GM23338 (cell line): ENCODE measurements at regions not wholly inside any gene's neighbourhood (a gene's known extent, or its start where the extent isn't known, plus 50 kb on each side); places are given as distances from the start of the nearest gene placed in this dataset.

Source experiments
- ATAC-seq: fragments of 200-7000 bp; cut with Tn5 transposase; 3 replicates; pipeline ENCODE4 v1.9.1; 2020
- DNase-seq: peaks from one replicate; pipeline ENCODE4 v3.0.0-alpha.2; 2015; ENCODE audit warnings: low spot score
- H2AFZ ChIP-seq: fragments of 200-600 bp; sonication (generic); 2 replicates; pipeline ENCODE4 v1.8.0; 2016; ENCODE audit warnings: antibody characterized with exemption, mild to moderate bottlenecking, moderate library complexity
- H3F3A ChIP-seq: fragments of 200-600 bp; sonication (generic); replicated peaks from 2 replicates; pipeline ENCODE4 v1.8.0; 2017; ENCODE audit warnings: antibody characterized with exemption, mixed run types, low read depth
- H3K27ac ChIP-seq: fragments of 200-600 bp; sonication (generic); 2 replicates; pipeline ENCODE4 v1.6.1; 2016; ENCODE audit warnings: low read depth
- H3K27me3 ChIP-seq: fragments of 200-600 bp; sonication (generic); 2 replicates; pipeline ENCODE4 v1.8.0; 2016; ENCODE audit warnings: mild to moderate bottlenecking, mixed run types, moderate library complexity; ENCODE audit not compliant: insufficient read depth
- H3K36me3 ChIP-seq: fragments of 200-600 bp; sonication (generic); 2 replicates; pipeline ENCODE4 v1.8.0; 2016; ENCODE audit warnings: mild to moderate bottlenecking; ENCODE audit not compliant: insufficient read depth
- H3K4me1 ChIP-seq: fragments of 200-600 bp; sonication (generic); 2 replicates; pipeline ENCODE4 v1.8.0; 2016; ENCODE audit warnings: mild to moderate bottlenecking, moderate library complexity; ENCODE audit not compliant: insufficient read depth
- H3K4me2 ChIP-seq: fragments of 200-600 bp; sonication (generic); 2 replicates; pipeline ENCODE4 v1.7.1; 2017; ENCODE audit warnings: mixed run types
- H3K4me3 ChIP-seq: fragments of 200-600 bp; sonication (generic); 2 replicates; pipeline ENCODE4 v1.6.1; 2016; ENCODE audit warnings: mixed run types
- H3K79me2 ChIP-seq: fragments of 200-600 bp; sonication (generic); replicated peaks from 2 replicates; pipeline ENCODE4 v1.8.0; 2017; ENCODE audit warnings: mild to moderate bottlenecking; ENCODE audit not compliant: insufficient read depth
- H3K9me2 ChIP-seq: fragments of 200-600 bp; sonication (generic); 2 replicates; pipeline ENCODE4 v1.8.0; 2017; ENCODE audit not compliant: insufficient read depth
- H4K20me1 ChIP-seq: fragments of 200-600 bp; sonication (generic); replicated peaks from 2 replicates; pipeline ENCODE4 v1.8.0; 2017; ENCODE audit warnings: mild to moderate bottlenecking; ENCODE audit not compliant: insufficient read depth
- H3K27ac Mint-ChIP-seq: 2 replicates; pipeline ENCODE4 v1.8.0; 2020; ENCODE audit warnings: inconsistent platforms, mild to moderate bottlenecking, moderate library complexity, mixed read lengths
- H3K27me3 Mint-ChIP-seq: 3 replicates; pipeline ENCODE4 v1.8.0; 2022; ENCODE audit warnings: low read depth, mild to moderate bottlenecking, moderate library complexity, mixed read lengths, inconsistent platforms; ENCODE audit not compliant: insufficient read depth, poor library complexity
- H3K36me3 Mint-ChIP-seq: 3 replicates; pipeline ENCODE4 v1.8.0; 2021; ENCODE audit warnings: low read depth, mild to moderate bottlenecking, inconsistent platforms, moderate library complexity, mixed read lengths
- H3K4me1 Mint-ChIP-seq: 3 replicates; pipeline ENCODE4 v1.8.0; 2020; ENCODE audit warnings: mild to moderate bottlenecking, inconsistent platforms, mixed read lengths
- H3K4me3 Mint-ChIP-seq: 3 replicates; pipeline ENCODE4 v1.8.0; 2021; ENCODE audit warnings: moderate library complexity, mild to moderate bottlenecking, inconsistent platforms, mixed read lengths
- H3K9me3 Mint-ChIP-seq: 3 replicates; pipeline ENCODE4 v1.8.0; 2020; ENCODE audit warnings: moderate library complexity, mild to moderate bottlenecking, inconsistent platforms, mixed read lengths
- CREB1 ChIP-seq: fragments of 250-450 bp; sonication (Bioruptor Pico); IDR thresholded peaks from 2 replicates; pipeline ENCODE4 v1.5.0; 2020; ENCODE audit warnings: low read depth, mild to moderate bottlenecking, moderate library complexity
- CTCF ChIP-seq, 2 experiments: fragments of 200-600 bp in 1 of 2; sonication (generic) in 1 of 2; conservative IDR thresholded peaks; 2 replicates each; pipeline versions ENCODE4 v1.5.1 to v1.6.1; 2016 to 2017; ENCODE audit warnings: antibody characterized with exemption in 2 of 2, low read depth in 2 of 2, mild to moderate bottlenecking in 2 of 2, moderate library complexity in 1 of 2
- ETS1 ChIP-seq: IDR thresholded peaks from 2 replicates; pipeline ENCODE4 v1.6.1; 2016; ENCODE audit warnings: antibody characterized with exemption
- EZH2 ChIP-seq: fragments of 200-600 bp; sonication (generic); IDR thresholded peaks from one replicate; pipeline ENCODE4 v1.8.0; 2017; ENCODE audit warnings: antibody characterized with exemption, mild to moderate bottlenecking, low read depth; ENCODE audit not compliant: unreplicated experiment
- EZH2phosphoT487 ChIP-seq: fragments of 200-600 bp; sonication (generic); IDR thresholded peaks from one replicate; pipeline ENCODE4 v1.8.1; 2018; ENCODE audit warnings: antibody characterized with exemption; ENCODE audit not compliant: unreplicated experiment
- JUNB ChIP-seq: IDR thresholded peaks from one replicate; pipeline ENCODE4 v1.6.1; 2016; ENCODE audit warnings: antibody characterized with exemption; ENCODE audit not compliant: unreplicated experiment
- NANOG ChIP-seq: IDR thresholded peaks from 2 replicates; pipeline ENCODE4 v1.6.1; 2016; ENCODE audit warnings: antibody characterized with exemption, borderline replicate concordance
- POLR2AphosphoS5 ChIP-seq: IDR thresholded peaks from 2 replicates; pipeline ENCODE4 v1.6.1; 2016; ENCODE audit warnings: antibody characterized with exemption, low read depth
- REST ChIP-seq: IDR thresholded peaks from one replicate; pipeline ENCODE4 v1.6.1; 2018; ENCODE audit warnings: antibody characterized with exemption; ENCODE audit not compliant: unreplicated experiment
- STAT1 ChIP-seq: IDR thresholded peaks from one replicate; pipeline ENCODE4 v1.6.1; 2016; ENCODE audit warnings: antibody characterized with exemption; ENCODE audit not compliant: unreplicated experiment
- ZNF114 ChIP-seq: fragments of 250-450 bp; sonication (Bioruptor Pico); IDR thresholded peaks from 2 replicates; pipeline ENCODE4 v1.5.0; 2020; ENCODE audit warnings: mild to moderate bottlenecking, moderate library complexity
- ZNF331 ChIP-seq: fragments of 250-450 bp; sonication (Bioruptor Pico); IDR thresholded peaks from 2 replicates; pipeline ENCODE4 v1.5.0; 2020; ENCODE audit warnings: low read depth, mild to moderate bottlenecking, moderate library complexity

GRCh38 chr10:3971713-3972112, 186.7 kb upstream of the KLF6 start:
- Histone ChIP-seq H3K79me2 (no peaks in the 10 kb centered on the region), H3K4me2 (no peak overlapping the region), H3K4me3 (no peak overlapping the region), H4K20me1 (no peaks in the 10 kb centered on the region), H2AFZ (no peak overlapping the region), H3K36me3 (no peaks in the 10 kb centered on the region), H3K27ac (no peak overlapping the region), H3K9me2 (no peaks in the 10 kb centered on the region), H3F3A (no peaks in the 10 kb centered on the region), H3K27me3 (no peaks in the 10 kb centered on the region), H3K4me1 (no peaks in the 10 kb centered on the region)
- H3K9me3 Mint-ChIP-seq = no peaks in the 10 kb centered on the region
- H3K36me3 Mint-ChIP-seq = no peaks in the 10 kb centered on the region
- H3K27ac Mint-ChIP-seq = no peak overlapping the region
- TF ChIP-seq CTCF (conservative IDR thresholded peaks at IDR 0.05; ENCODE audit: low read depth in 2 of 2) (no peak), EZH2 (no peak), JUNB (no peak), STAT1 (no peak), ZNF114 (CRISPR knock-in tag) (no peak), POLR2AphosphoS5 (no peak)
- DNase-seq (no peak), ATAC-seq (no peak)
- no peaks in the 10 kb centered on the region; the same call in 2 of the 3 replicates for H3K4me1 Mint-ChIP-seq
- H3K4me3 Mint-ChIP-seq = no peak overlapping the region
- H3K27me3 Mint-ChIP-seq = peaks cover 5% of the 10 kb centered on the region

GRCh38 chr10:3969876-3970666, 185.1 kb upstream of the KLF6 start:
- Mint-ChIP-seq H3K27me3 (peaks cover 5% of the 10 kb centered on the region), H3K4me1 (no peaks in the 10 kb centered on the region; the same call in 2 of the 3 replicates), H3K36me3 (no peaks in the 10 kb centered on the region), H3K4me3 (no peak overlapping the region), H3K27ac (no peak overlapping the region), H3K9me3 (no peaks in the 10 kb centered on the region)
- no peak overlapping the region for H3K4me3 ChIP-seq
- no peaks in the 10 kb centered on the region for H3F3A ChIP-seq
- no peaks in the 10 kb centered on the region; the same call in 1 of the 2 replicates for H3K36me3 ChIP-seq
- H3K4me2 ChIP-seq = no peak overlapping the region
- H3K9me2 ChIP-seq = no peaks in the 10 kb centered on the region
- no peaks in the 10 kb centered on the region for H4K20me1 ChIP-seq
- no peak for ATAC-seq
- no peaks in the 10 kb centered on the region for H3K4me1 ChIP-seq
- DNase-seq = no peak
- H3K27ac ChIP-seq = no peak overlapping the region
- H3K27me3 ChIP-seq = no peaks in the 10 kb centered on the region
- no peaks in the 10 kb centered on the region for H3K79me2 ChIP-seq
- H2AFZ ChIP-seq = no peak overlapping the region
- no peak for TF ChIP-seq JUNB
- TF ChIP-seq ETS1 = no peak
- TF ChIP-seq POLR2AphosphoS5 = no peak
- no peak for TF ChIP-seq CREB1
- no peak for TF ChIP-seq STAT1
- no peak for TF ChIP-seq ZNF331 (CRISPR knock-in tag)
- TF ChIP-seq NANOG = no peak
- no peak for TF ChIP-seq REST
- TF ChIP-seq ZNF114 (CRISPR knock-in tag) = no peak
- no peak for TF ChIP-seq EZH2phosphoT487
- no peak for TF ChIP-seq EZH2
